ENCODE measurements at regions not wholly inside any gene's neighbourhood (a gene's known extent, or its start where the extent isn't known, plus 50 kb on each side); places are given as distances from the start of the nearest gene placed in this dataset.

- no peak for DNase-seq (ENCODE audit: low spot score)
These were observed 283.1 kb downstream of the COG6 start for GRCh38 chr13:39938596-39938995.

DNA sequence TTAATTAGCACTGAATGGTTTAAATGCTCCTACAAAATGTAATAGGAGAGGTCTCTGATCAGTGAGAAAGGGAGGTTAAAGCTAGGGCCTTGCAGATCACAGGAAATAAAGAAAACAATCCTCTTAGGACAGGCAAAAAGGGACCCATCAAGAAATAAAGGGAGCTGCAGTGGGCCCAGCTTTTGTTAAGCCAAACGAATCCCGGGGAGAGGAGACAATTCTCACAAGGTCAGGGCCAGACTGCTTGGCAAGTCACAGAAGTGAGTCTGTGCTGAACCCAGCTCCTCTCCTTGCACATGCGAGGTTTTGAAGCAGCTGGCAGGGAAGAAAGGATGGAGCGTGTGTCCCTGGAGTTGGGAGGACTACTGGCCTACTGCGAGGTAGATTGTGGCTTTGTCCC, 285.8 kb downstream of the COG6 start:
- no peak for DNase-seq (ENCODE audit: low spot score)

DNA sequence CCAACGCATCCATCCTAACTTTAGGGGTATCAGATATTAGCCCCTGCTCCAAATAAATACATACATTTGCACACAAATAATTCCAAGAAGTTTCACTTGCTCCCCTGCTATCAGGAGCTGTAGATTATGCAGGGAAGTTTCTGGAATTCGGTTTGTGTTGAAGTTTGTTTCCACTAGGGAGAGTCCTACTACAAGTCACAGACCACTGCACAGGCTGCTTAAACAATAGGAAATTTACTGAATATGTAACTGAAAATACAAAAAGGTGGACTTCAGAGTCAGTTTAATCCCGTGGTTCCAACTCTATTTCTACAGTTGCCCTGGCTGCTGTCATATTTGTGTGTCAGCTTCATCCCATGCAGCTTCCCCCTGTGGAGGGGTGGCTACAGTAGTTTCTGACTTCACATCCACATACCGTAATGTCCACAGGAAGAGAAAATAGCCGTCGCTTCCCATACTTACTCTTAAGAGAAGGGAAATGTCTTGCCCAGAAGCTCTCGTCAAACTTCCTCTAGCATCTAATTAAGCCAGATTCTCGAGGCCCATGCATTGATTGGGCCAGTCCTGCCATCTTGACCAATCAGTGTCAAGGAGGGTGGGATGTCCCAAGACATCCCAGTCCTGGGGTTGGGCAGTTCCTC, 286.6 kb downstream of the COG6 start:
- no peak for DNase-seq (ENCODE audit: low spot score)

GRCh38 chr13:39942552-39943273, 287.3 kb downstream of the COG6 start:
- peak; percentile 74 for DNase-seq (ENCODE audit: low spot score)

- DNase-seq (ENCODE audit: low spot score), result no peak
These were observed 288.2 kb downstream of the COG6 start for GRCh38 chr13:39943711-39944110.

- DNase-seq (ENCODE audit: low spot score), result no peak
These were observed 289.8 kb downstream of the COG6 start for GRCh38 chr13:39945226-39945625.

- DNase-seq (ENCODE audit: low spot score), result no peak
These were observed 291.3 kb downstream of the COG6 start for GRCh38 chr13:39946769-39947168.

GRCh38 chr13:39951301-39951700, 295.8 kb downstream of the COG6 start:
- DNase-seq (ENCODE audit: low spot score), result no peak

- DNase-seq (ENCODE audit: low spot score), result no peak
These were observed 297.1 kb downstream of the COG6 start for GRCh38 chr13:39952249-39953233.

DNA sequence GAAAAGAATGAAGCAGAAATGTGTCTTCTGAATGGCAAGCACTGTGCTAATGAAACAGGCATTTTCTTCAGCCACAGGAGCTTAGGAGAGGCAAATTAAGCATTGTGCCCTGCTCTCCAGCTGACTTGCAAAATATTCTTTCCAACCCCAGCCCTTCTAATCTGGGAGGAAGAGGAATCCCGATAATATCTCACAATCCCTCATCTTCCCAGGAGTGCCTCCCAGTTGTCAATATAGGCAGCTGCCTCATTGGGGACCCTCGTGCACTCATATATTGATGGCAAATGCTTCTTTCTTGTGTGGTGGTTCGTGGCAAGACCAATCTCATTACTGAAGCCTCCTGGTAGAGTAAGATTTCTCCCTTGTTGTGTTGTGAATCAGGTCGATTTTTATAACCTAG, 299.0 kb downstream of the COG6 start:
- DNase-seq (ENCODE audit: low spot score), result no peak

DNA sequence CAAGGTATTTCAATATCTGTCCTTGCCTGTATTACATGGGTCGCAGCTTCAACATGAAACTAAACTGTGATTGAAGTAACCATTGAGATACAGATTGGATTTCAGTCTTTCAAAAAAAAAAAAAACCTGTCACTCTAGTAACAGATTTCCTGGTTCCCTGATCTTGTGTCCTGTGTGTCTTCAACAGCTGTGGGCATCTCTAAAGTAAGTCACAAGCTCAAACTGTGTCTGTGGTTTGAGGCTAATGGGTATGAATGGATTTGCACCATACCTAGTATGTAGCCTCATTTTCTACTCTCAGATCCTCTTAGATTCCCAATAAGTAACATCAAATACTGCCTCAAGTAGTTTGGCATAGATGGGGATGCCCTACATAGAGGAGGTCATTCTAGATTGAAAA, 300.1 kb downstream of the COG6 start:
- DNase-seq (ENCODE audit: low spot score), result no peak

- DNase-seq (ENCODE audit: low spot score), result no peak
These were observed 300.6 kb downstream of the COG6 start for GRCh38 chr13:39956036-39956435.

DNA sequence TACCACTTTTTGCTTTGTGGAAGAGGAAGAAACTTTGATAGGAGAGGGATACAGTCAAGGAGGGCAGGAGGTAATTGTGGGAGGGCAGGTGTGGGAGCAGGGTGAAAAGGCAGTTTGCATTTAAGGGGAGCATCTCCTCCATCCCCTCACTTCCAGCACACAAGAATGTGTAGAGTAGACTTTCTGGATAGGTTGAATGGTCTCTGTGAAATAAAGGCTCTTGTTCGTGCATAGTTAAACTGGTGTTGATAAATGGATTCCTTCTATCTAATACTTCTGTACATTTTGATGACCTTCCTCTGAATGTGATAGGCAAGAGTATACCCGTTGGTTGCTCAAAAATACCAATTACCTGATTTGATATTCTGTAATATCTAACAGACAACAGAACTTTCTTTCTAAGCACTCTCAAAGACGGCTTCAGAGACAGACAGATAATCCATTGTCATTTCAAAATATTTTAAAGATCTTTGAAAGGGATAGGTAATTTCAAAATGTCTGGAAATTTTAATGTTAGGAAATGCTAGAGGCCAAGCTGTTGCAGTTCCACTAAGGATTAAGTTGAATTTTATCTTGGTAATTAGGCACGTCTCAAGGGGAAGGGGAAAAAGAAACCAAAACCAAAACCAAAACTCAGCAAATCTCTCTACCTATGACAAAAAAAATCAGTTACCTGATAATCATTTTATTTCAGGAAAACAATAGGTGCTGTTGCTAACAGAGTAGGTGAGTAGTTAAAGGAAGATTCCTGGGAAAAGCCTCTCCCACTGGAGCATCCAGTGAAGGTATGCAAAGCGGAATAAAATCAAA, 302.6 kb downstream of the COG6 start:
- no peak for DNase-seq (ENCODE audit: low spot score)

DNA sequence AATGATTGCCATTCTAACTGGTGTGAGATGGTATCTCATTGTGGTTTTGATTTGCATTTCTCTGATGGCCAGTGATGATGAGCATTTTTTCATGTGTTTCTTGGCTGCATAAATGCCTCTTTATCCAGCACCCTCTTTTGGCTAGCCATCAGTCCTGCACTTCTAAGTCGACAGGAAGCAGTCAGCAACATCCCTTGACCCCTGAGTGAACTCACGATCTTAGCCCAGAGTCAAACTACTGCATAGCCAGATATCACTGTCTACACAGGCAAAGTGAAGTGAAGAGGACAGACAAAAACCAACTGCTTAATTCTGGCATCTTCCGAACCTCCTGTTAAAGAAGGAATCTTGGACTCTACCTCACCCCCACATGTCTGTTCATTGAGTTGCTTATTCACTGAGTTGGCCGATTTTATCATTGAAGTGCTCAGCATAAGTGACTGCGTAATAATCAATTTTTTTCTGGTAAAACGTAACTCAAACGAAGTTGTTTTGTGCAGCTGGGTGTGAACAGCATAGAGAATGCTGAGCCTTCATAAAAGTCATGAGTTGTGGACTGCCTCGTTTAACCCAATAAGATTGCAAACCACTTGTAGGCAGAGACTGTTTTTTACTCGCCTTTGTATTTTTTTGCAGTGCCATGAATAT, 304.2 kb downstream of the COG6 start:
- no peak for DNase-seq (ENCODE audit: low spot score)

- no peak for DNase-seq (ENCODE audit: low spot score)
These were observed 304.7 kb downstream of the COG6 start for GRCh38 chr13:39960191-39960590.

DNA sequence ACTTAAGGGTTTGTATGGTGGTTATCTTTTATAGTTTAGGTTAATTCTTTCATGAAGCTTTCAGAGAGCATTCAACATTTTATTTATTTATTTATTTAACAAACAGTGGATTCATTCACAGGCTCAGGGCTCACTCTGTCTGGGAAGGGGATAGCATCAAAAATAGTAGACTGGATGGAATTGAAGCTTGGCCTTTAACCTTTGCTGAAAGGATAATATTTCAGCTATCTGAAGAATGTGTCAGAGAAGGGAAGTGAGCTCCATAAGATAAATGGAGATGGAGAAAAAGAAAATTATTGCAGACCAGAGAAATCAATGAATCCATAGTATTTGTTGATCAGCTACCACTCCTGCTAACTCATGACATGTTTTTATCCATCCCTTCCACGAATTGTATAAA, 305.6 kb downstream of the COG6 start:
- no peak for DNase-seq (ENCODE audit: low spot score)

GRCh38 chr13:39963612-39964011, 308.1 kb downstream of the COG6 start:
- no peak for DNase-seq (ENCODE audit: low spot score)

GRCh38 chr13:39965309-39965708, 309.8 kb downstream of the COG6 start:
- no peak for DNase-seq (ENCODE audit: low spot score)

DNA sequence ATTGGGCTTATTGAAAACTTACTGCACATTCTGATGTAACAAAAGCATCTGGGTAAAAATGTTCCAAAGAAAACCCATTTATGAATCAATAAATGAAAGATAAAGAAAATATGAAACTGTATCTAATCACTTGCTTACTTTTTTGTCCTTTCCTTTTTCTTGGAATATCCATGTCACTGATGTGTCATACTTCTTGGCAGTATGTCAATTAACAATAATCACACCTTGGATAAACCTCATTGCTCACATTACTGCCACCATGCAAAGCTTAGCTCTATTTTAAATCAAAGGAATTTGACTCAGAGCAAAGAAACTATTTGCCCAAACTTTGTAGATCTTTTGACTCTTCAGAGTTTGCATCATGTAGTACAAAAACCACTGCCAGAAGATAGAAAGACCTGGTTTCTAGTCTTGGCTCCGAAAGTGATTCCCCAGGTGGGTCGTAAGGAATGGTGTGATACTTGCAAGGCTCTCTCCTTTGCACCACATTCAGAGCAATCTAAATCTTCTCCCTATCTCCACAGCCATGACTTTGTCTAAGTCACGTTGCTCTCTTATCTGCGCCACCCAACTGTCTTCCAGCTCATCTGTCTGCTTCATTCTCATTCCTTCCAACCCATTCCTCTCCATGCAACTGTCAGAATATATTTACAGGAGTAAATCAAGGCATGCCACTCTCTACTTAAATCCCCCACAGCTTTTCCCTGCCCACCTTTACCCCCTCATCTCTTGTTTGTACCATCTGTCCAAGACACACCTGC, 311.9 kb downstream of the COG6 start:
- DNase-seq (ENCODE audit: low spot score), result no peak

DNA sequence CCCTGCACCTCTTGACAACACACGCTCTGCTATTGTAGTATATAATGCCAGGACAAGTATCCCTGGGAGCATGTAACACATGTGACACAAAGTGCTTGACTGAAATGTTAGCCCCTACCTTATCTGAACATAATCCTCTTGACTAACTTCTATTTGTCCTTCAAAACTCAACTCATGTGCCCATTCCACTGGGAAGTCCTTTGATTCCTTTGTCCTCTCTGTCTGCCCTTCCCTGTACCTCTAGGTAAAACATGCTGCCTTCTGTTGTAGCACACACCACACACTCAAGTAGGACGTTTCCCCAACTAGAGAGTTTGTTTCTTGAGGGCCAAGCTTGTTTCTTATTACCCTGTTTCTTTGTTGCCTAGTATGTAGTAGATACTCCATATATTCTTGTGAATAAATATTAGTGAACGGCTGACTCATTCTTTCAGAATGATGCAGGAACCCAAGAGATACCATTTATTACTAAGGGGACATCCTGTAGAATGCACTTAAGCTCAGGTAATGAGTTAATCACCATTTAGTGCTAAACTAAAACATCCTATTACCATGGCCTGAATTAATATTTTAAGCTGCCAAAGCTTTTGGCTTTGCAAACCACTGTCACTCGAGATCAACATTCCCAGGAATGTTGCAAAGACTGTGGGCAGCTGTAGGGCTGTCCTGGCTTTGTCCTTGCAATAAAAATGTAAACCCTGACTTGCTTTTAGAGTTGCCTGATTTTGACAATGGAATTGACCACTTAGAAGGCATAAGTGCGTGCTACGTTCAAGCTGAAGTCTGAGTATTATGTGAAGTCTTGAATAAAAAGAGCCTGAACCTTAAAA, 313.4 kb downstream of the COG6 start:
- no peak for DNase-seq (ENCODE audit: low spot score)
